ENCODE measurements at regions not wholly inside any gene's neighbourhood (a gene's known extent, or its start where the extent isn't known, plus 50 kb on each side); places are given as distances from the start of the nearest gene placed in this dataset.

GRCh38 chr11:20303391-20303965 lies 60.0 kb upstream of the HTATIP2 start:
- no peak for TF ChIP-seq CTCF (conservative IDR thresholded peaks at IDR 0.05)
- no peak for TF ChIP-seq ZFX (IDR thresholded peaks at IDR 0.05)
